GM12874 (cell line): ENCODE measurements at regions not wholly inside any gene's neighbourhood (a gene's known extent, or its start where the extent isn't known, plus 50 kb on each side); places are given as distances from the start of the nearest gene placed in this dataset.

Source experiments
- CTCF ChIP-seq: IDR thresholded peaks from 2 replicates; pipeline ENCODE4 v1.5.1; 2011; ENCODE audit warnings: low read depth, mild to moderate bottlenecking, control low read depth, low read length, moderate library complexity; ENCODE audit not compliant: insufficient read depth

- no peak for TF ChIP-seq CTCF
These were observed 94.9 kb downstream of the OAT start for GRCh38 chr10:124323806-124324205.

- no peak for TF ChIP-seq CTCF
These were observed 95.5 kb downstream of the OAT start for GRCh38 chr10:124323111-124323725.

GRCh38 chr10:124322191-124322980 lies 96.3 kb downstream of the OAT start:
- no peak for TF ChIP-seq CTCF

GRCh38 chr10:124321433-124322089 lies 97.2 kb downstream of the OAT start:
- TF ChIP-seq CTCF, result no peak

GRCh38 chr10:124320778-124321432 lies 97.8 kb downstream of the OAT start:
- no peak for TF ChIP-seq CTCF

- no peak for TF ChIP-seq CTCF
These were observed 98.8 kb downstream of the OAT start for GRCh38 chr10:124319926-124320391.

GRCh38 chr10:124318811-124319210 lies 99.9 kb downstream of the OAT start:
- TF ChIP-seq CTCF, result no peak
